ENCODE measurements at regions not wholly inside any gene's neighbourhood (a gene's known extent, or its start where the extent isn't known, plus 50 kb on each side); places are given as distances from the start of the nearest gene placed in this dataset.
"Not testable (repeated sequence)": the region's sequence is repeated elsewhere in the genome, so short reads cannot be mapped to it uniquely, and the experiment has no call there.

DNA sequence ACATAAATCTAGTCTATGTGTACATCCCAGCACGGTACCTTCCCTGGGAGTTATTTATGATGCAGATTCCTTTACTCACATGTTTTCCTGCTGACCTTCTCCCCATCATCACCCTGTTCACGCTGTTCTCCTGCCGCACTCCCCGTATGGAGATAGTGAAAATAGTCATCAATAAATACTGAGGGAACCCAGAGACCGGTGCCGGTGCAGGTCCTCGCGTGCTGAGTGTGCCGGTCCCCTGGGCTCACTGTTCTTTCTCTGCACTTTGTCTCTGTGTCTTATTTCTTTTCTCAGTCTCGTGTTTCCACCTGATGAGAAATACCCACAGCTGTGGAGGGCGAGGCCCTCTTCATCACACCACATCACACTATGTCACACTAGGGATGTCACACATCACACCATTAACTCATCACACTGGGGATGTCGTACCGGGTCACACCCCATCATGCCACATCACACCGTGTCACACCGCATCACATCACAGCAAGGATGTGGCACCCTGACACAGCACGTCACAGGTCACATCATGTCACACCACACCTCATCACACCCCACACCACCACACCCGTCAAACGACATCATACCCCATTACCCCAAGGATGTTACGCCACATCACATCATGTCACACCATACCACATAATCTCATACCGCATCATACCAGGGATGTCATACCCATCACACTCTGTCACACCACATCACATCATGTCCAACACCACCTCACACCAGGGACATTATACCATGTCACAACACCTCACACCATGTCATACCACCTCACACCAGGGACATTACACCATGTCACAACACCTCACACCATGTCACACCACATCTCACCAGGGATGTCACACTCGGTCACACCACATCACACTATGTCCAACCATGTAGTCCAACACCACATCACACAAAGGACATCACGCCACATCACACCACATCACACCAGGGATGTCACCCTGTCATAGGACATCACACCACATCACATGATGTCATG is 207.0 kb downstream of the TMEM121 start:
- no peak for DNase-seq (ENCODE audit: low read depth, low spot score)

GRCh38 chr14:105734241-105734640 is 207.9 kb downstream of the TMEM121 start:
- not testable (repeated sequence) for DNase-seq (ENCODE audit: low read depth, low spot score)

DNA sequence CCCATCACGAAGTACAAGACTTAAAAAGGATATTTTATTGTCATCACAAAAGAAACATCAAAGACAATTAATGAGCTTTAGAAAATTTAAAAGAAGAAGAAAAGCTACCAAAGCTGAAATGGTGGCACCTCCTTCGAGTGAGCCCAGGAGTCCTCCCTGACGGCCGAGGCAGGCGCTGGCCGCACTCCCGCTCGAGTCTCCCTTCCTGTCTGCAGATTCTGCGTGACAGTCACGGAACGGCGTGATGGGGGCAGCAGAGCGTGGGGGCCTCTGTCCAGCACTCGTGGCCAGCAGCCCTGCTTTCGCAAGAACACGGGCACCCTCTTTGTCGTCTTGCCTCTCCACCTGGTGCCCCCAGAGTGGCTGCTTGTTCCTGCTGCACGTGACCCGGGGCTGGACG is 209.9 kb downstream of the TMEM121 start:
- DNase-seq (ENCODE audit: low read depth, low spot score) = not testable (repeated sequence)

DNA sequence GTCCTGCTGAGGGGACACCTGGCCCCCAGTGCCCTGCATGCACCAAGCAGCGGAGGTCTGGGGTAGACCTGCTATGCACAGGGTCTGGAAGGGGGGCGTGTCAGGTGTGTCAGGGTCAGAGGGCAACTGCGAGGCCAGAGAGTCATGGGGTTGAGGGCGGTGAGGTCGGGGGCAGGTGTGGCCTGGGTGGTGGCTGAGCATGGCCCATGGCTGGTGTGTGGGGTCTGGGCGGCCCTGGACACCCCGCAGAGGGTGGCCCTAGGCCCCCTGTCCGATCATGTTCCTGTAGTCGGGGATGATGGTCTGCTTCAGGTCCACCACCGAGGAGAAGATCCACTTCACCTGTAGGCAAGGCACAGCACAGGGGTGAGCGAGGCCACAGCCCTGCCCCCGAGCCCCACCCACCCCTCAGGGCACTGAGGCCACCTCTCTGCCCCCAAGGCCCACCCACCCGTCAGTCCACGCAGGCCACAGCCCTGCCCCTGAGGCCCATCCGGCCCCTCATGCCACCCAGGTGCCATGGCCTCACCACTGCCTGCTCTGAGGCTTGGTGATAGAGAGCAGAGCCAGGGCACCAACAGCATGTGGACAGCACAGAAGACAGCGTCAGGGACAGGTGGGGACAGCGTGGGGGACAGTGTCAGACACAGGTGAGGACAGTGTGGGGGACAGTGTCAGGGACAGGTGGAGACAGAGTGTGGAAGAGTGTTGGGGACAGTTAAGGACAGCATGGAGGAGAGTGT is 211.3 kb downstream of the TMEM121 start:
- no peak for DNase-seq (ENCODE audit: low read depth, low spot score)

DNA sequence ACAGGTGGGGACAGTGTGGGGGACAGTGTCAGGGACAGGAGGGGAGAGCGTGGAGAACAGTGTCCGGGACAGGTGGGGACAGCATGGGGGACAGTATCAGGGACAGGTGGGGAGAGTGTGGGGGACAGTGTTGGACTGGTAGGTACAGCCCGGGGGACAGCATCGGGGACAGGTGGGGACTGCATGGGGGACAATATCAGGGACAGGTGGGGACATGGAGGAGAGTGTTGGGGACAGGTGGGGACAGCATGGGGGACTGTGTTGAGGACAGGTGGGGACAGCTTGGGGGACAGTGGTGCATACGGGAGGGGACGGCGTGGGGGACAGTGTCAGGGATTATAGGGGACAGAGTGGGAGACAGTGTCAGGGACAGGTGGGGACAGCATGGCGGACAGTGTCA is 212.3 kb downstream of the TMEM121 start:
- DNase-seq (ENCODE audit: low read depth, low spot score) = no peak

DNA sequence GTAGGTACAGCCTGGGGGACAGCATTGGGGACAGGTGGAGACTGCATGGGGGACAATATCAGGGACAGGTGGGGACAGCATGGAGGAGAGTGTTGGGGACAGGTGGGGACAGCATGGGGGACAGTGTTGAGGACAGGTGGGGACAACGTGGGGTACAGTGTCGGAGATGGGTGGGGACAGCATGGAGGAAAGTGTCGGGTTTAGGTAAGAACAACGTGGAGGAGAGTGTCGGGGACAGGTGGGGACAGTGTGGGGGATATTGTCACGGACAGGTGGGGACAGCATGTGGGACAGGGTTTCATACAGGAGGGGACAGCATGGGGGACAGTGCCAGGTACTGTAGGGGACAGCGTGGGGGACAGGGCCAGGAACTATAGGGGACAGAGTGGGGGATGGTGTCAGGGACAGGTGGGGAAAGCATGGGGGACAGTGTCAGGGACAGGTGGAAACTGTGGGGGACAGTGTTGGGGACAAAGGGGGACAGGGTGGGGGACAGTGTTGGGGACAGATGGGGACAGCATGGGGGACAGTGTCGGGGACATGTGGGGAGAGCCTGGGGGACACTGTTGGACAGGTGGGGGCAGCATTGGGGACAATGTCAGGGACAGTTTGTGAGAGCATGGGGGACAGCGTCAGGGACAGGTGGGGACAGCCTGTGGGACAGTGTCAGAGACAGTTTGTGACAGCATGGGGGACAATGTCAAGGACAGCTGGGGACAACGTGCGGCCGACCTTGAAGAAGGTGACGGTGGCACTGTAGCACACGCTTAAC is 213.1 kb downstream of the TMEM121 start:
- no peak for DNase-seq (ENCODE audit: low read depth, low spot score)

DNA sequence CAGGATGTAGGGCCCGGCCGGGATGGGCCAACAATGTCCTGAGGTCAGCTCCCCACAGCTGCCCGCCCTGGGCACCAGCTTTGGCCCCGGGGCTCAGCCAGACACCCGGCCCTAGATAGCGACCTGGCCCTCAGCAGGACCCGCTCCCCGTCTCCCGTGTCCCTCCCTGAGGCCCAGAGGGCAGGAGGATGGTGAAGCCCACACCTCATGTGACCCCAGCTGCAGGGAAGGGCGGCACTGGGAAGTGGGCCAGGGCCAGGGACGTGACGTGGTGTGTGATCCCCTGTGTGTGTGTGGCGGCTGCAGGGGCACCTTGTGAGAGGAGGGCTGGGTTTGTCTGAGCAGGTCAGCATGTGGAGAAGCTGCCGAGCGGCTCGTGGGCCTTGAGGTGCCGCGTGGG is 213.9 kb downstream of the TMEM121 start:
- DNase-seq (ENCODE audit: low read depth, low spot score) = not testable (repeated sequence)

GRCh38 chr14:105740961-105741360 is 214.6 kb downstream of the TMEM121 start:
- not testable (repeated sequence) for DNase-seq (ENCODE audit: low read depth, low spot score)

DNA sequence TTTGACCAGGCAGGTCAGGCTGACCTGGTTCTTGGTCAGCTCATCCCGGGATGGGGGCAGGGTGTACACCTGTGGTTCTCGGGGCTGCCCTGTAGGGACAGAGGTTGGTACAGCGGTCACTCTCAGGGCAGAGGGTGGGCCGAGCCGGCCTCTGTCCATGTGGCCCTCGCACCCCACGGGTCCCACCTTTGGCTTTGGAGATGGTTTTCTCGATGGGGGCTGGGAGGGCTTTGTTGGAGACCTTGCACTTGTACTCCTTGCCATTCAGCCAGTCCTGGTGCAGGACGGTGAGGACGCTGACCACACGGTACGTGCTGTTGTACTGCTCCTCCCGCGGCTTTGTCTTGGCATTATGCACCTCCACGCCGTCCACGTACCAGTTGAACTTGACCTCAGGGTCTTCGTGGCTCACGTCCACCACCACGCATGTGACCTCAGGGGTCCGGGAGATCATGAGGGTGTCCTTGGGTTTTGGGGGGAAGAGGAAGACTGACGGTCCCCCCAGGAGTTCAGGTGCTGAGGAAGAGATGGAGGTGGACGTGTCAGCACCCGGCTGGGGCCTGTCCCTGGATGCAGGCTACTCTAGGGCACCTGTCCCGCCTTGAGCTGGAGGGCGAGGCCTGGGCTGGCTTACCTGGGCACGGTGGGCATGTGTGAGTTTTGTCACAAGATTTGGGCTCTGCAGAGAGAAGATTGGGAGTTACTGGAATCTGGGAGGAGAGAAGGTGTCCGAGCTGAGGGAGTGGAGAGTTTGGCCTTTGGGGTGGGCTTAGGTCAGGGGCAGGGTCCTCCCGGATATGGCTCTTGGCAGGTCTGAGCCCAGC is 215.5 kb downstream of the TMEM121 start:
- DNase-seq (ENCODE audit: low read depth, low spot score) = not testable (repeated sequence)

GRCh38 chr14:105742531-105742848 is 216.1 kb downstream of the TMEM121 start:
- no peak for DNase-seq (ENCODE audit: low read depth, low spot score)

- not testable (repeated sequence) for DNase-seq (ENCODE audit: low read depth, low spot score)
Observed at GRCh38 chr14:105742904-105743701, 216.7 kb downstream of the TMEM121 start.

DNA sequence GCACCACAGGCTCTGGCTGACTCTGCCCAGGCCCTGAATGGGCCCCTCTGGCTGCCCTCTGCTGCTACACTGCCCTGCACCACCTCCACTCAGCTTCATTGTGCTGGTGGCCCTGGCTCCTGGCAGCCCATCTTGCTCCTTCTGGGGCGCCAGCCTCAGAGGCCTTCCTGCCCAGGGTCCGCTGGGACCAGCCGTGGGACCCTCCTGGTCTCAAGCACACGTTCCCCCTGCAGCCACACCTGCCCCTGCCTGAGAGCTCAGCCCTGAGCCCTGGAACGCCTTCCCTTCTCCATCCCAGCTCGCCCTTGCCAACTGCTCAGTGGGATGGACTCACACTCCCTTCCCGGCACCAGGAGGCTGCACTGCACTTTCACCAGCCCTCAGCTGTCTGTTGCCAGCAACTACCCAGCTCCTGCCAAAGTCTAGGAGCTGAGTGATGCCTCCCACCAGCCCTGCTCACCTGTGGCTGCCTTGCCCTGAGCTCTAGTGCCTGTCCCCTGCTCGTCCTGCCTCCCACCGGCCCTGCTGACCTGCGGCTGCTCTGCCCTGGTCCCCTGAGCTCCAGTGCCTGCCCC is 217.9 kb downstream of the TMEM121 start:
- not testable (repeated sequence) for DNase-seq (ENCODE audit: low read depth, low spot score)

DNA sequence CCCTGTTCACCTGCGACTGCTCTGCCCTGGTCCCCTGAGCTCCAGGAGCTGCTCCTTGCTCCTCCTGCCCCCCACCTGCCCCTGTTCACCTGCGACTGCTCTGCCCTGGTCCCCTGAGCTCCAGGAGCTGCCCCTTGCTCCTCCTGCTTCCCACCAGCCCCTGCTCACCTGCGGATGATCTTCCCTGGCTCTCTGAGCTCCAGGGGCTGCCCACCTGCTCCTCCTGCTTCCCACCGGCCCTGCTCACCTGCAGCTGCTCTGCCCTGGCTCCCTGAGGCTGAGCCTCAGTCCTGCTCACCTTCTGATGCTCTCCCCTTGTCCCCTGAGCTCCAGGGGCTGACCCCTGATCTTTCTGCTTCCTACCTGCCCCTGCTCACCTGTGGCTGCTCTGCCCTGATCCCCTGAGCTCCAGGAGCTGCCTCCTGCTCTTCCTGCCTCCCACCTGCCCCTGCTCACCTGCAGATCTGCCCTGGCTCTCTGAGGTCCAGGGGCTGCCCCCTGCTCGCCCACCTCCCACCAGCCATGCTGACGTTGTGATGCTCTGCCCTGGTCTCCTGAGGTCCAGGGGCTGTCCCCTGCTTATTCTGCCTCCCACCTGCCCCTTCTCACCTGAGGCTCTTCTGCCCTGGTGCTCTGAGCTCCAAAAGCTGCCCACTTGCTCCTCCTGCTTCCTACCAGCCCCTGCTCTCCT is 219.2 kb downstream of the TMEM121 start:
- DNase-seq (ENCODE audit: low read depth, low spot score) = no peak

GRCh38 chr14:105746124-105746514 is 219.7 kb downstream of the TMEM121 start:
- no peak for DNase-seq (ENCODE audit: low read depth, low spot score)

- DNase-seq (ENCODE audit: low read depth, low spot score) = not testable (repeated sequence)
Observed at GRCh38 chr14:105746800-105747502, 220.6 kb downstream of the TMEM121 start.

- not testable (repeated sequence) for DNase-seq (ENCODE audit: low read depth, low spot score)
Observed at GRCh38 chr14:105747503-105748203, 221.3 kb downstream of the TMEM121 start.

GRCh38 chr14:105748204-105748578 is 221.8 kb downstream of the TMEM121 start:
- no peak for DNase-seq (ENCODE audit: low read depth, low spot score)

- not testable (repeated sequence) for DNase-seq (ENCODE audit: low read depth, low spot score)
Observed at GRCh38 chr14:105748710-105749109, 222.3 kb downstream of the TMEM121 start.

All from iPS DF 19.7 (cell line).